B cell (primary cell): ENCODE measurements at regions not wholly inside any gene's neighbourhood (a gene's known extent, or its start where the extent isn't known, plus 50 kb on each side); places are given as distances from the start of the nearest gene placed in this dataset.

ENCODE experiments used
- ATAC-seq: fragments of 200-7000 bp; cut with Tn5 transposase; one replicate; pipeline ENCODE4 v1.10.0; 2021; ENCODE audit warnings: low read depth, mild to moderate bottlenecking, moderate number of reproducible peaks, moderate library complexity
- CTCF ChIA-PET: fragments of 350-600 bp; sonication (Branson Sonifier 250); formaldehyde crosslinking; loops from one replicate; lab custom pipeline; 2021; ENCODE audit warnings: antibody characterized with exemption, inconsistent platforms; lab: Charles Lee
- POLR2A ChIA-PET: fragments of 350-600 bp; sonication (Branson Sonifier 250); formaldehyde crosslinking; loops from one replicate; lab custom pipeline; 2021; ENCODE audit warnings: antibody characterized with exemption; lab: Charles Lee
- DNase-seq: peaks from one replicate; pipeline ENCODE4 v3.0.0; 2013
- H2AFZ ChIP-seq: 2 replicates; pipeline ENCODE4 v1.6.1; 2012; ENCODE audit warnings: mild to moderate bottlenecking, low read depth, low read length; ENCODE audit not compliant: insufficient read depth, poor library complexity, severe bottlenecking
- H3K27ac ChIP-seq, 2 donors: 1 replicate in 1 of 2; 2 replicates in 1 of 2; pipeline ENCODE4 v1.5.1; 2012 to 2013; ENCODE audit warnings: low read length in 2 of 2, mild to moderate bottlenecking in 2 of 2, moderate library complexity in 1 of 2
- H3K27me3 ChIP-seq, 4 experiments: fragments of 200-600 bp in 1 of 4; sonication (generic) in 1 of 4; replicated peaks in 1 of 4; 1 replicate in 2 of 4; 2 replicates in 2 of 4; pipeline versions ENCODE4 v1.6.1 to v1.7.0; 2013 to 2016; ENCODE audit warnings: low read length in 3 of 4, mild to moderate bottlenecking in 2 of 4, mixed read lengths in 1 of 4, moderate library complexity in 1 of 4; ENCODE audit not compliant: insufficient read depth in 4 of 4, control insufficient read depth in 3 of 4; ENCODE audit errors: control extremely low read depth in 1 of 4
- H3K36me3 ChIP-seq, 2 experiments: replicated peaks in 1 of 2; 1 replicate in 1 of 2; 2 replicates in 1 of 2; pipeline versions ENCODE4 v1.6.1 to v1.7.1; 2013; ENCODE audit warnings: low read length in 1 of 2; ENCODE audit not compliant: insufficient read depth in 2 of 2, control insufficient read depth in 1 of 2; ENCODE audit errors: control extremely low read depth in 1 of 2, extremely low read depth in 1 of 2
- H3K4me1 ChIP-seq, 2 donors: fragments of 200-600 bp in 1 of 2; sonication (generic) in 1 of 2; 1 replicate in 1 of 2; 2 replicates in 1 of 2; pipeline versions ENCODE4 v1.5.1 to v1.6.1; 2013 to 2017; ENCODE audit warnings: low read length in 2 of 2; ENCODE audit not compliant: control insufficient read depth in 2 of 2, insufficient read depth in 2 of 2
- H3K4me2 ChIP-seq: replicated peaks from 2 replicates; pipeline ENCODE3; 2012; ENCODE audit warnings: mild to moderate bottlenecking, low read depth, low read length; ENCODE audit not compliant: poor library complexity, severe bottlenecking
- H3K4me3 ChIP-seq, 5 experiments: fragments of 200-600 bp in 1 of 5; sonication (generic) in 1 of 5; 1 replicate in 3 of 5; 2 replicates in 2 of 5; pipeline versions ENCODE4 v1.5.1 to v1.7.0; 2011 to 2016; ENCODE audit warnings: low read length in 4 of 5, mild to moderate bottlenecking in 4 of 5, low read depth in 2 of 5, control low read depth in 1 of 5, moderate library complexity in 1 of 5; ENCODE audit not compliant: insufficient read depth in 1 of 5; ENCODE audit errors: control extremely low read depth in 1 of 5, extremely low read depth in 1 of 5
- H3K79me2 ChIP-seq: fragments of 200-600 bp; sonication (generic); one replicate; pipeline ENCODE4 v1.6.0; 2016; ENCODE audit warnings: low read length; ENCODE audit not compliant: control insufficient read depth, insufficient read depth
- H3K9ac ChIP-seq: fragments of 200-600 bp; sonication (generic); 2 replicates; pipeline ENCODE4 v1.6.1; 2017; ENCODE audit warnings: mild to moderate bottlenecking, low read length, moderate library complexity
- H3K9me3 ChIP-seq, 3 donors: one replicate each; pipeline versions ENCODE4 v1.6.1 to v1.7.1; 2013; ENCODE audit warnings: low read length in 2 of 3; ENCODE audit not compliant: control insufficient read depth in 2 of 3, insufficient read depth in 1 of 3; ENCODE audit errors: control extremely low read depth in 1 of 3
- H4K20me1 ChIP-seq: 2 replicates; pipeline ENCODE4 v1.6.0; 2012; ENCODE audit warnings: mild to moderate bottlenecking, low read length; ENCODE audit not compliant: insufficient read depth, control insufficient read depth, poor library complexity, severe bottlenecking
- H3K27ac Mint-ChIP-seq: one replicate; pipeline ENCODE4 v1.8.0; 2021; ENCODE audit warnings: mixed read lengths
- H3K27me3 Mint-ChIP-seq: one replicate; pipeline ENCODE4 v1.8.0; 2021; ENCODE audit warnings: mixed read lengths
- H3K4me1 Mint-ChIP-seq: one replicate; pipeline ENCODE4 v1.8.0; 2021; ENCODE audit warnings: mixed read lengths
- H3K4me3 Mint-ChIP-seq: one replicate; pipeline ENCODE4 v1.8.0; 2021; ENCODE audit warnings: mixed read lengths
- H3K9me3 Mint-ChIP-seq: one replicate; pipeline ENCODE4 v1.8.0; 2022; ENCODE audit warnings: mixed read lengths; ENCODE audit not compliant: insufficient read depth
- EZH2 ChIP-seq: IDR thresholded peaks from 2 replicates; pipeline ENCODE4 v1.6.1; 2012; ENCODE audit warnings: borderline replicate concordance, low read depth, mild to moderate bottlenecking, moderate library complexity, low read length; ENCODE audit not compliant: insufficient read depth, poor library complexity, severe bottlenecking
- WGBS: methylation state at CpG from one replicate; pipeline ENCODE4 v1.1.5; 2013; ENCODE audit warnings: missing lambda C conversion rate; ENCODE audit not compliant: insufficient coverage; 5-methylcytosine and 5-hydroxymethylcytosine counted together
- intact Hi-C: fragments of 100-400 bp; cut with micrococcal nuclease; formaldehyde crosslinking; loops from one replicate; pipeline ENCODE4 v1.10.0; 2022
- TF ChIP-seq, protein P1 (sequence below): fragments of 200-600 bp; IDR thresholded peaks from one replicate; pipeline ENCODE4 v1.8.0; 2022; ENCODE audit warnings: antibody characterized with exemption, mild to moderate bottlenecking

DNA sequence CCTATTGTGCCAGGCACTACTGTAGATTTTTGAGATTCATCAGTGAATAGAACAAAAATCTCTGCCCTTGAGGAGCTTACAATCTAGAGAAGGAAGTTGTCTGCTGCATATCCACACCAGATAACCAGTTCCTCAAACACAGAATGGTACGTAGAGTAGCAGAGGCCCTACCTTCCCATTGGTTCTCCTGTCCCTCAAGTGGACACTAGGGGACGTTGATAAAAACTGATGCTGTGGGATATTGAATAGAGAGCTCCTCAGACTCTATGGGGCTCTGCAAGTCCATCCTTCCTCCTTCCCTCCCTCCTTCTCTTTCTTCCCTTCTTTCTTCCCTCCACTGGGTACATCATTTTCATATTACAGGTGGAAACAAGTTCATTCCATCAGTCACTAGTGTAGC is 371.3 kb downstream of the PBX1 start:
- CTCF ChIA-PET, result no interaction called here
- intact Hi-C loops, result no loop called here

DNA sequence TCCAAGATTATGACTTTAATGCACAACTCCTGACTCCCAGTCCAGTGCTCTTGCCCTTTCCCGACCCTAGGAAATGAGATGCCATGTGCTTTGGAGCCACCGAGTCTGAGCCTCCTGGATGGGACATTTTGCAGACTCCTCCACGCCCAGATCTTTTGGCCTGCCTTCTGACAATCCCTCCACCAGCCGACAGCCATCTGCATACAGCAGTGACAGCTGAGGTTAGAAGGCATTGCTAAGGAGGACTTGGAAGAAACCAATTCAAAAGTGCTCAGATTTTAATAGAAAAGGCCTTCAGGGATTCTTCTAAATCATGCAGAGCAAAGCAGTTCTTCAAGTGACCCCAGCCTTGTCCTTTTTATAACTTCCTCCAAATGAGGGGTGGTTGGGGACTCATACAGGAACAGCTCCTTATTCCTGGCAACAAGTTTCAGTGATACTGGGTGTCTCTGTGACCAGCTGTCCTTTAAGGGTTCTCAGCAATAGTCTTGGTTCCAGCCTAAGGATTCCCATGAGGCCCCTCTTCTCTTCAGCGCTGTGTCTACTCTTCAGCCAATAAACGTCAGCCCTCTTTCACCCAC is 369.3 kb downstream of the PBX1 start:
- no peak for TF ChIP-seq EZH2
- TF ChIP-seq, protein P1, sequence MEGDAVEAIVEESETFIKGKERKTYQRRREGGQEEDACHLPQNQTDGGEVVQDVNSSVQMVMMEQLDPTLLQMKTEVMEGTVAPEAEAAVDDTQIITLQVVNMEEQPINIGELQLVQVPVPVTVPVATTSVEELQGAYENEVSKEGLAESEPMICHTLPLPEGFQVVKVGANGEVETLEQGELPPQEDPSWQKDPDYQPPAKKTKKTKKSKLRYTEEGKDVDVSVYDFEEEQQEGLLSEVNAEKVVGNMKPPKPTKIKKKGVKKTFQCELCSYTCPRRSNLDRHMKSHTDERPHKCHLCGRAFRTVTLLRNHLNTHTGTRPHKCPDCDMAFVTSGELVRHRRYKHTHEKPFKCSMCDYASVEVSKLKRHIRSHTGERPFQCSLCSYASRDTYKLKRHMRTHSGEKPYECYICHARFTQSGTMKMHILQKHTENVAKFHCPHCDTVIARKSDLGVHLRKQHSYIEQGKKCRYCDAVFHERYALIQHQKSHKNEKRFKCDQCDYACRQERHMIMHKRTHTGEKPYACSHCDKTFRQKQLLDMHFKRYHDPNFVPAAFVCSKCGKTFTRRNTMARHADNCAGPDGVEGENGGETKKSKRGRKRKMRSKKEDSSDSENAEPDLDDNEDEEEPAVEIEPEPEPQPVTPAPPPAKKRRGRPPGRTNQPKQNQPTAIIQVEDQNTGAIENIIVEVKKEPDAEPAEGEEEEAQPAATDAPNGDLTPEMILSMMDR, result no peak
- intact Hi-C loops, result no loop called here
- H2AFZ ChIP-seq, result no peak overlapping the region
- 93% methylated on average over 3 of the region's 6 CpGs for WGBS
- no peaks in the 10 kb centered on the region for H3K4me1 ChIP-seq
- peaks cover 0 to 2% (median 0%) of the 10 kb centered on the region in 3 donors for H3K9me3 ChIP-seq
- H3K36me3 ChIP-seq, result no peaks in the 10 kb centered on the region
- H3K27ac ChIP-seq, result no peak overlapping the region
- no peak overlapping the region for H3K4me3 Mint-ChIP-seq
- H3K4me3 ChIP-seq, result no peak overlapping the region
- no peaks in the 10 kb centered on the region for H4K20me1 ChIP-seq
- no peaks in the 10 kb centered on the region for H3K27me3 Mint-ChIP-seq
- no peak for ATAC-seq
- no peaks in the 10 kb centered on the region for H3K9me3 Mint-ChIP-seq
- no peak overlapping the region for H3K4me2 ChIP-seq
- H3K27ac Mint-ChIP-seq, result no peak overlapping the region
- POLR2A ChIA-PET, result no interaction called here
- no peaks in the 10 kb centered on the region for H3K79me2 ChIP-seq
- CTCF ChIA-PET, result no interaction called here
- H3K9ac ChIP-seq, result no peak overlapping the region
- no peaks in the 10 kb centered on the region for H3K4me1 Mint-ChIP-seq
- no peak for DNase-seq
- no peaks in the 10 kb centered on the region for H3K27me3 ChIP-seq

More for the DNA sequence above, 371.3 kb downstream of the PBX1 start:
- no peak overlapping the region for H3K27ac ChIP-seq
- no CpG with 5 or more reads among the region's 2 CpGs for WGBS
- POLR2A ChIA-PET, result no interaction called here
- no peak overlapping the region for H3K4me3 Mint-ChIP-seq
- H4K20me1 ChIP-seq, result no peaks in the 10 kb centered on the region
- no peaks in the 10 kb centered on the region for H3K36me3 ChIP-seq
- peaks cover 0 to 2% (median 0%) of the 10 kb centered on the region in 3 donors for H3K9me3 ChIP-seq
- no peaks in the 10 kb centered on the region for H3K27me3 Mint-ChIP-seq
- H3K27ac Mint-ChIP-seq, result no peak overlapping the region
- DNase-seq, result no peak
- no peak overlapping the region for H2AFZ ChIP-seq
- H3K4me1 Mint-ChIP-seq, result no peaks in the 10 kb centered on the region
- H3K9ac ChIP-seq, result no peak overlapping the region
- H3K27me3 ChIP-seq, result no peaks in the 10 kb centered on the region
- no peak for ATAC-seq
- no peak overlapping the region for H3K4me2 ChIP-seq
- H3K79me2 ChIP-seq, result no peaks in the 10 kb centered on the region
- H3K9me3 Mint-ChIP-seq, result no peaks in the 10 kb centered on the region
- no peak for TF ChIP-seq EZH2
- TF ChIP-seq, protein P1, result no peak
- no peak overlapping the region for H3K4me3 ChIP-seq
- no peaks in the 10 kb centered on the region for H3K4me1 ChIP-seq
